Ovary (tissue), 7 donors: ENCODE measurements at regions not wholly inside any gene's neighbourhood (a gene's known extent, or its start where the extent isn't known, plus 50 kb on each side); places are given as distances from the start of the nearest gene placed in this dataset.
"Not testable (repeated sequence)": the region's sequence is repeated elsewhere in the genome, so short reads cannot be mapped to it uniquely, and the experiment has no call there.

Experiments
- DNase-seq, 5 donors: peaks; one replicate each; pipeline ENCODE4 v3.0.0-alpha.2; 2019 to 2020
- H3K27ac ChIP-seq, 2 donors: fragments of 200-600 bp; one replicate each; pipeline versions ENCODE4 v1.5.1 to v1.8.0; 2019 to 2022
- H3K27me3 ChIP-seq: fragments of 200-600 bp; one replicate; pipeline ENCODE4 v1.8.0; 2022
- H3K36me3 ChIP-seq: fragments of 200-600 bp; sonication (generic); one replicate; pipeline ENCODE4 v1.5.1; 2019
- H3K4me1 ChIP-seq: one replicate; pipeline ENCODE4 v1.8.1; 2013; ENCODE audit warnings: mild to moderate bottlenecking, moderate library complexity; ENCODE audit not compliant: insufficient read depth
- H3K4me3 ChIP-seq: fragments of 200-600 bp; sonication (generic); one replicate; pipeline ENCODE4 v1.5.1; 2017
- H3K9me3 ChIP-seq, 2 donors: fragments of 200-600 bp in 1 of 2; sonication (generic) in 1 of 2; one replicate each; pipeline versions ENCODE4 v1.5.1 to v1.8.1; 2013 to 2019; ENCODE audit warnings: mild to moderate bottlenecking in 1 of 2, moderate library complexity in 1 of 2
- CTCF ChIP-seq, 3 donors: fragments of 450-650 bp in 2 of 3; fragments of 200-600 bp in 1 of 3; IDR thresholded peaks; one replicate each; pipeline versions ENCODE4 v1.5.1 to v1.8.0; 2016 to 2022; ENCODE audit warnings: antibody characterized with exemption in 3 of 3, mild to moderate bottlenecking in 1 of 3
- EP300 ChIP-seq: sonication (generic); formaldehyde crosslinking; IDR thresholded peaks from one replicate; pipeline ENCODE4 v1.6.1; 2017; ENCODE audit warnings: antibody characterized with exemption
- POLR2A ChIP-seq: fragments of 450-650 bp; IDR thresholded peaks from one replicate; pipeline ENCODE4 v1.6.1; 2017; ENCODE audit warnings: antibody characterized with exemption, mild to moderate bottlenecking, moderate library complexity
- WGBS, 3 donors: extraction: QIAGEN DNeasy Blood & Tissue Kit in 1 of 3; methylation state at CpG; one replicate each; pipeline versions ENCODE4 v1.1.5 to v1.1.7; 2013 to 2017; 5-methylcytosine and 5-hydroxymethylcytosine counted together
- intact Hi-C, 4 donors: fragments of 100-400 bp; cut with DNase I; formaldehyde crosslinking; loops; one replicate each; pipeline versions ENCODE4 v1.11.0 to v1.15.1; 2022 to 2023
- donor health status: DM: no; HTN: no; CAD: no; lungs with moderate emphysema.
- donor health status: DM: no; HTN: no; CAD: no.
- donor health status: Bipolar disorder and iron deficiency.
- donor health status: DM: no; HTN: no; CAD: no.
- donor health status: DM: yes; HTN: yes; CAD: no.

- H3K9me3 ChIP-seq, result no peaks in the 10 kb centered on the region
- 88 to 94% (median 93%) methylated on average over 1 of the region's 1 CpG for WGBS, 3 donors
- peaks cover 5% of the 10 kb centered on the region for H3K27me3 ChIP-seq
- intact Hi-C loops, result no loop called here
- no peak for DNase-seq
- TF ChIP-seq EP300 (no peak), POLR2A (no peak), CTCF (IDR thresholded peaks at IDR 0.05) (no peak)
- no peak overlapping the region for H3K27ac ChIP-seq
- no peaks in the 10 kb centered on the region for H3K4me1 ChIP-seq
- no peak overlapping the region for H3K4me3 ChIP-seq
- H3K36me3 ChIP-seq, result no peaks in the 10 kb centered on the region
These were observed 229.0 kb downstream of the OXSM start for GRCh38 chr3:26018889-26019288.

- H3K4me1 ChIP-seq, DNase-seq, H3K27ac ChIP-seq, H3K36me3 ChIP-seq, H3K27me3 ChIP-seq, H3K4me3 ChIP-seq, intact Hi-C loops, H3K9me3 ChIP-seq: not testable (repeated sequence)
- WGBS, 3 donors, result 80 to 83% (median 80%) methylated on average over 3 of the region's 3 CpGs
These were observed 234.3 kb downstream of the OXSM start for GRCh38 chr3:26024206-26024605.

GRCh38 chr3:26029321-26029720 is 239.4 kb downstream of the OXSM start:
- H3K27me3 ChIP-seq, result no peaks in the 10 kb centered on the region
- no peak overlapping the region for H3K27ac ChIP-seq
- no peak overlapping the region for H3K4me3 ChIP-seq
- no peak for DNase-seq
- intact Hi-C loops, result no loop called here
- 65 to 81% (median 72%) methylated on average over 2 of the region's 2 CpGs for WGBS, 3 donors
- H3K9me3 ChIP-seq, result no peaks in the 10 kb centered on the region
- H3K36me3 ChIP-seq, result no peaks in the 10 kb centered on the region
- H3K4me1 ChIP-seq, result no peaks in the 10 kb centered on the region
- TF ChIP-seq CTCF (IDR thresholded peaks at IDR 0.05), result no peak
- no peak for TF ChIP-seq EP300
- TF ChIP-seq POLR2A, result no peak

GRCh38 chr3:26042126-26042525 is 252.2 kb downstream of the OXSM start:
- H3K36me3 ChIP-seq, intact Hi-C loops: not testable (repeated sequence)
- 83 to 87% (median 87%) methylated on average over 12 of the region's 12 CpGs for WGBS, 3 donors

GRCh38 chr3:26049951-26050350 is 260.1 kb downstream of the OXSM start:
- intact Hi-C loops, result no loop called here
- Histone ChIP-seq H3K4me3 (no peak overlapping the region), H3K9me3 (no peaks in the 10 kb centered on the region), H3K4me1 (no peaks in the 10 kb centered on the region), H3K27ac (no peak overlapping the region), H3K36me3 (no peaks in the 10 kb centered on the region), H3K27me3 (no peaks in the 10 kb centered on the region)
- TF ChIP-seq POLR2A (no peak), EP300 (no peak), CTCF (IDR thresholded peaks at IDR 0.05) (no peak)
- WGBS, 3 donors, result 29 to 47% (median 41%) methylated on average over 1 of the region's 1 CpG
- no peak for DNase-seq

More at GRCh38 chr3:26042126-26042525, 252.2 kb downstream of the OXSM start:
- H3K27ac ChIP-seq, H3K27me3 ChIP-seq, H3K4me3 ChIP-seq, H3K4me1 ChIP-seq, DNase-seq, H3K9me3 ChIP-seq: not testable (repeated sequence)

- no peak overlapping the region for H3K27ac ChIP-seq
- H3K9me3 ChIP-seq, result no peaks in the 10 kb centered on the region
- 50 to 75% (median 65%) methylated on average over 1 of the region's 1 CpG for WGBS, 3 donors
- no peaks in the 10 kb centered on the region for H3K27me3 ChIP-seq
- TF ChIP-seq EP300 (no peak), POLR2A (no peak), CTCF (IDR thresholded peaks at IDR 0.05) (no peak)
- DNase-seq, result no peak
- no peaks in the 10 kb centered on the region for H3K4me1 ChIP-seq
- no peaks in the 10 kb centered on the region for H3K36me3 ChIP-seq
- H3K4me3 ChIP-seq, result no peak overlapping the region
- intact Hi-C loops, result no loop called here
These were observed 260.9 kb downstream of the OXSM start for GRCh38 chr3:26050776-26051175.
